ENCODE measurements at regions not wholly inside any gene's neighbourhood (a gene's known extent, or its start where the extent isn't known, plus 50 kb on each side); places are given as distances from the start of the nearest gene placed in this dataset.
"Not testable (repeated sequence)": the region's sequence is repeated elsewhere in the genome, so short reads cannot be mapped to it uniquely, and the experiment has no call there.

DNA sequence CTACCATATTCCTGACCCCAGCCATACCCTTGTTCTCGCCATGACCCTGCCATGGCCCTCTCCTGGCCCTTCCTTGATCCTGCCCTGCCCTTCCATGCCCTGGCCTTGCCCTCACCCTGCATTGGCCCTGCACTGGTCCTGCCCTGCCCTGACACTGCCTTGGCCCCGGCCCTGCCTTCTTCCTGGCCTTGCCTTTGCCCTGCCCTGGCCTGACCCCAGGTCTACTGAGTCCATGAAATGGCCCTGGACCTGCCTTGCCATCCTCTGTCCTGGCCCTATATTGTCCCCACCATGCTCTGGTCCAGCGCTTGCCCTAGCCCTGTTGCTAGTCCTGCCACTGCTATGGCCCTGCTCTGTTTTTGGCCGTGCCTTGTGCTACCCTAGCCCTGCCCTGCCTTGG, 536.1 kb downstream of the FOXD4L6 start:
- DNase-seq (ENCODE audit: low spot score); POLR2A ChIA-PET (ENCODE audit: low non-redundant PET); CTCF ChIA-PET; H3K27ac ChIP-seq: not testable (repeated sequence)

DNA sequence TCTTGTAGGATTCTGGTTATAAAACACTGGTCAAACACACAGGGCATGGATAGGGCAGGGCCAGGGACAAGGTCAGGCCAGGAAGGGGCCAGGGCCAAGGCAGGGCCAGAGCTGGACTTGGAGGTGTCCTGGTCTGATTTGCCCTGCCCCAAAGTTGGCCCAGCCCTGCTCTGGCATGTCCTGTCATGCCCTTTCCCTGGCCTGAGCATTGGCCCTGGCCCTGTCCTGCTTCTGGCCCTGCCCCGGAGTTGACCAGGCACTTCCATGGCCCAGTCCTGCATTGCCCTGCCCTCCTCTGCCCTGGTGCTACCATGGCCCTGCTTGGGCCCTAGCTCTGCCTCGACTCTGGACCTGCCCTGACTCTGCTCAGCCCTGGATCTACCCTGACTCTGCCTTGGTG, 536.6 kb downstream of the FOXD4L6 start:
- DNase-seq (ENCODE audit: low spot score); CTCF ChIA-PET; POLR2A ChIA-PET (ENCODE audit: low non-redundant PET): not testable (repeated sequence)

DNA sequence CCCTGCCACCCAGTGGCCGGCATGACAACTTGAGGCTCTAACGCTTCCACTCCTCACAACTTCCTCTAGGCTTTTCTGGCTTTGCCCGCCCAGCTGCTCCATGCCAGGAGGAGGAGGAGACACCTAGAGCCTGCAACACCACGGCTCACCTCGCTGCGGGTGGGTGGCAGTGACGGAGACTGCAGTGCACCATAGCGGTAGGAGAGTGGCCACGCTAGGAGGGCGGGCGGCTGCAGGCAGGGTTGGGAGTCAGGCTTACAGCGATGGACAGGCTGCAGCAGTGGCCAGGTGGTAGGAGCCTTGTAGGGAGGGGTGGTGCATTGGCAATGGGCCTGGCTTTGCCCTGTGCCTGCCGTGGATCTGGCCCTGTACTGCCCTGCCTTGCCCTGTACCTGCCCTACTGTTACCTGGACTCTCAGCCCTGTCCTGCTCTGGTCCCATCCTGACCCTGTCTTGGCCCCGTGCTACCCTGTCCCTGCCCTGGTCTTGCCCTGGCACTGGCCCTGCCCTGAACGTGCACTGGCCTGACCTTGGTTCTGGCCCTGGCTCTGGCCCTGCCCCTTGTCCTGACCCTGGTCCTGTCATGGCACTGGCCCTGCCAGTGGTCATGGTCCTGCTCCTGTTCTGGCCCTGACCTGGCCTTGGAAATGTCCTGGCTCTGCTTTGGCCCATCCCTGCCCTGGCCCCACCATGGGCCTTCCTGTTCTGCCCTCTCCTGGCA, 540.8 kb downstream of the FOXD4L6 start:
- DNase-seq (ENCODE audit: low spot score); CTCF ChIA-PET; POLR2A ChIA-PET (ENCODE audit: low non-redundant PET); H3K27ac ChIP-seq: not testable (repeated sequence)

More for the DNA sequence above, 536.6 kb downstream of the FOXD4L6 start:
- H3K27ac ChIP-seq, result peak overlapping the region; percentile 60

DNA sequence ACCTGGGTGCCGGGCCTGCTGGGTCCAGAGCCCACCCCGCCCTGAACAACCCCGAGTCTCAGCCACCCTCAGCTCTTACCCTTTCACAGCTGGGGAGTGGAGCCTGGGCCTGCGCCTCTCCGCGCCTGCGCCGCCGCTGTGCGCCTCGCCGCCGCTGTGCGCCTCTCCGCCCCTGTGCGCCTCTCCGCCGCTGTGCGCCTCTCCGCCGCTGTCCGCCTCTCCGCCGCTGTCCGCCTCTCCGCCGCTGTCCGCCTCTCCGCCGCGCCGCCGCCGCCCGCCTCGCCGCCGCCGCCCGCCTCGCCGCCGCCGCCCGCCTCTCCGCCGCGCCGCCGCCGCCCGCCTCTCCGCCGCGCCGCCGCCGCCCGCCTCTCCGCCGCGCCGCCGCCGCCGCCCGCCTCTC, 544.4 kb downstream of the FOXD4L6 start:
- H3K27ac ChIP-seq; POLR2A ChIA-PET (ENCODE audit: low non-redundant PET); CTCF ChIA-PET; DNase-seq (ENCODE audit: low spot score): not testable (repeated sequence)

DNA sequence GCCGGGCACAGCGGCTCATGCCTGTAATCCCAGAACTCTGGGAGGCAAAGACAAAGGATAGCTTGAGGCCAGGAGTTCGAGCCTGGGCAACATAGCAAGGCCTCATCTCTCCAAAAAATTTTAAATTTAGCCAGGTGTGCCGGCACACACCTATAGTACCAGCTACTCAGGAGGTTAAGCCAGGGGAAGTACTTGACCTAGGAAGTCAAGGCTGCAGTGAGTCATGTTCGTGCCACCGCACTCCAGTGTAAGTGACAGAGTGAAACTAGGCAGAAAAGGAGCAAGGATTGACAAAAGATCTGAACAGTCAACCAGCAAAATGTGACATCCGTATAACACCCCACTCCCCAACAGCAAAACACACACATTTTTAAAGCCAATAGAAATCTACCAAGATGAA, 545.3 kb downstream of the FOXD4L6 start:
- H3K27ac ChIP-seq; DNase-seq (ENCODE audit: low spot score); POLR2A ChIA-PET (ENCODE audit: low non-redundant PET); CTCF ChIA-PET: not testable (repeated sequence)

DNA sequence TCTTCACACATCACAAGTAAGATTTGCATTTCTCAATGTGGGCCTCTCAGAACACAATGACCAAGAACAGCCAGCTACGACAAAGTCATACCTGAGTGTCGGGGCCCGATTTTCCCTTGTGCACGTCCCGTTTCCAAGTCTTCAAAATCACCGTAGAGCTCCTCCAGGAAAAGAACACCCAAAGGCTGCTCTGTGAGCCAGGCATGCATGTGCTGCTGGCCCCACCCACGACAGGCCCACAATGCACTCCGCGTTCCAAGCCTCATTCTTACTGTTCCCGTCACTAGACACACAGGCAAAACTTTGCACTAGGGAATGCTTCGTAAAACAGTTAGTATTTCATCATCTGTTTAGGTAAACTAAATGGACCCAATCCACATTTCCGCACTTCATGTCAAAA, 549.6 kb downstream of the FOXD4L6 start:
- POLR2A ChIA-PET (ENCODE audit: low non-redundant PET); CTCF ChIA-PET; DNase-seq (ENCODE audit: low spot score): not testable (repeated sequence)

More for the DNA sequence above, 549.6 kb downstream of the FOXD4L6 start:
- not testable (repeated sequence) for H3K27ac ChIP-seq

Data from RWPE1 (cell line).